Prostate gland (tissue), 2 donors: ENCODE measurements at regions not wholly inside any gene's neighbourhood (a gene's known extent, or its start where the extent isn't known, plus 50 kb on each side); places are given as distances from the start of the nearest gene placed in this dataset.

Source experiments
- POLR2AphosphoS5 ChIP-seq: sonication (generic); formaldehyde crosslinking; IDR thresholded peaks from one replicate; pipeline ENCODE4 v1.6.1; 2017; ENCODE audit warnings: antibody characterized with exemption
- TF ChIP-seq, protein P1 (sequence below), 4 experiments: fragments of 200-600 bp in 2 of 4; fragments of 450-650 bp in 2 of 4; sonication (generic) in 2 of 4; IDR thresholded peaks; 1 replicate in 3 of 4; 2 replicates in 1 of 4; pipeline ENCODE4 v1.5.1; 2016 to 2019; ENCODE audit warnings: antibody characterized with exemption in 4 of 4, mild to moderate bottlenecking in 2 of 4, moderate library complexity in 2 of 4

DNA sequence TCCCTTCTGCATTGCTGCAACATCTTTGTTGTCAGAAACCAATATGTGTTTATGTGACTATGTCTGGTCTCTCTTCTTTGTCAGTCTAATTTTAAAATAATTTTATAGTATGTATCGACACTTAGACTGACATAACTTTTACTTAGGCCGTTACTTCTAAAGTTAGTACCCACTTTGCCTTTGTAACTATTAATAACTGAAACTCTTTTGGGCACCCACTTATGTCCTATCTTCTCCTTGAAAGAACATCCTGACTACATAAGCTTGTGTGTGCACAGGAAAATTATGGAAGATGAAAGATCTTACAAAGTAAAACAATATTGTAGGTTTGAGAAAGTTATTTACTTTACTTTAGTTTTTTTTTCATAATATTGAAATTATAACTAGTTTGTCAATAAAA is 230.4 kb upstream of the CCDC179 start:
- TF ChIP-seq, protein P1, sequence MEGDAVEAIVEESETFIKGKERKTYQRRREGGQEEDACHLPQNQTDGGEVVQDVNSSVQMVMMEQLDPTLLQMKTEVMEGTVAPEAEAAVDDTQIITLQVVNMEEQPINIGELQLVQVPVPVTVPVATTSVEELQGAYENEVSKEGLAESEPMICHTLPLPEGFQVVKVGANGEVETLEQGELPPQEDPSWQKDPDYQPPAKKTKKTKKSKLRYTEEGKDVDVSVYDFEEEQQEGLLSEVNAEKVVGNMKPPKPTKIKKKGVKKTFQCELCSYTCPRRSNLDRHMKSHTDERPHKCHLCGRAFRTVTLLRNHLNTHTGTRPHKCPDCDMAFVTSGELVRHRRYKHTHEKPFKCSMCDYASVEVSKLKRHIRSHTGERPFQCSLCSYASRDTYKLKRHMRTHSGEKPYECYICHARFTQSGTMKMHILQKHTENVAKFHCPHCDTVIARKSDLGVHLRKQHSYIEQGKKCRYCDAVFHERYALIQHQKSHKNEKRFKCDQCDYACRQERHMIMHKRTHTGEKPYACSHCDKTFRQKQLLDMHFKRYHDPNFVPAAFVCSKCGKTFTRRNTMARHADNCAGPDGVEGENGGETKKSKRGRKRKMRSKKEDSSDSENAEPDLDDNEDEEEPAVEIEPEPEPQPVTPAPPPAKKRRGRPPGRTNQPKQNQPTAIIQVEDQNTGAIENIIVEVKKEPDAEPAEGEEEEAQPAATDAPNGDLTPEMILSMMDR (IDR thresholded peaks at IDR 0.05), result no peak
- no peak for TF ChIP-seq POLR2AphosphoS5
